ENCODE measurements at regions not wholly inside any gene's neighbourhood (a gene's known extent, or its start where the extent isn't known, plus 50 kb on each side); places are given as distances from the start of the nearest gene placed in this dataset.

GRCh38 chr18:24656551-24657443, 196.4 kb downstream of the HRH4 start:
- H3K4me3 ChIP-seq (replicated peaks; ENCODE audit: low read depth, low read length), result no peak overlapping the region
- TF ChIP-seq CTCF (IDR thresholded peaks at IDR 0.05; ENCODE audit: low read length, missing control alignments), result no peak
- peak; percentile 1 for DNase-seq (ENCODE audit: low read depth)

GRCh38 chr18:24657444-24657842, 197.0 kb downstream of the HRH4 start:
- no peak for DNase-seq (ENCODE audit: low read depth)
- no peak for TF ChIP-seq CTCF (IDR thresholded peaks at IDR 0.05; ENCODE audit: low read length, missing control alignments)
- no peak overlapping the region for H3K4me3 ChIP-seq (replicated peaks; ENCODE audit: low read depth, low read length)

GRCh38 chr18:24658302-24658701, 197.9 kb downstream of the HRH4 start:
- no peak overlapping the region for H3K4me3 ChIP-seq (replicated peaks; ENCODE audit: low read depth, low read length)
- DNase-seq (ENCODE audit: low read depth), result no peak
- no peak for TF ChIP-seq CTCF (IDR thresholded peaks at IDR 0.05; ENCODE audit: low read length, missing control alignments)

- peak overlapping the region; percentile 0 for H3K4me3 ChIP-seq (replicated peaks; ENCODE audit: low read depth, low read length)
- DNase-seq (ENCODE audit: low read depth), result peak; percentile 19
- no peak for TF ChIP-seq CTCF (IDR thresholded peaks at IDR 0.05; ENCODE audit: low read length, missing control alignments)
These were observed 199.6 kb downstream of the HRH4 start for GRCh38 chr18:24659827-24660720.

- DNase-seq (ENCODE audit: low read depth), result no peak
These were observed 200.5 kb downstream of the HRH4 start for GRCh38 chr18:24660956-24661355.

GRCh38 chr18:24662412-24662821, 202.0 kb downstream of the HRH4 start:
- no peak overlapping the region for H3K4me3 ChIP-seq (replicated peaks; ENCODE audit: low read depth, low read length)
- no peak for TF ChIP-seq CTCF (IDR thresholded peaks at IDR 0.05; ENCODE audit: low read length, missing control alignments)
- no peak for DNase-seq (ENCODE audit: low read depth)

More at GRCh38 chr18:24660956-24661355, 200.5 kb downstream of the HRH4 start:
- H3K4me3 ChIP-seq (replicated peaks; ENCODE audit: low read depth, low read length), result no peak overlapping the region
- no peak for TF ChIP-seq CTCF (IDR thresholded peaks at IDR 0.05; ENCODE audit: low read length, missing control alignments)

Data from fibroblast of pulmonary artery (primary cell).